ENCODE measurements at regions not wholly inside any gene's neighbourhood (a gene's known extent, or its start where the extent isn't known, plus 50 kb on each side); places are given as distances from the start of the nearest gene placed in this dataset.
"Not testable (repeated sequence)": the region's sequence is repeated elsewhere in the genome, so short reads cannot be mapped to it uniquely, and the experiment has no call there.

DNA sequence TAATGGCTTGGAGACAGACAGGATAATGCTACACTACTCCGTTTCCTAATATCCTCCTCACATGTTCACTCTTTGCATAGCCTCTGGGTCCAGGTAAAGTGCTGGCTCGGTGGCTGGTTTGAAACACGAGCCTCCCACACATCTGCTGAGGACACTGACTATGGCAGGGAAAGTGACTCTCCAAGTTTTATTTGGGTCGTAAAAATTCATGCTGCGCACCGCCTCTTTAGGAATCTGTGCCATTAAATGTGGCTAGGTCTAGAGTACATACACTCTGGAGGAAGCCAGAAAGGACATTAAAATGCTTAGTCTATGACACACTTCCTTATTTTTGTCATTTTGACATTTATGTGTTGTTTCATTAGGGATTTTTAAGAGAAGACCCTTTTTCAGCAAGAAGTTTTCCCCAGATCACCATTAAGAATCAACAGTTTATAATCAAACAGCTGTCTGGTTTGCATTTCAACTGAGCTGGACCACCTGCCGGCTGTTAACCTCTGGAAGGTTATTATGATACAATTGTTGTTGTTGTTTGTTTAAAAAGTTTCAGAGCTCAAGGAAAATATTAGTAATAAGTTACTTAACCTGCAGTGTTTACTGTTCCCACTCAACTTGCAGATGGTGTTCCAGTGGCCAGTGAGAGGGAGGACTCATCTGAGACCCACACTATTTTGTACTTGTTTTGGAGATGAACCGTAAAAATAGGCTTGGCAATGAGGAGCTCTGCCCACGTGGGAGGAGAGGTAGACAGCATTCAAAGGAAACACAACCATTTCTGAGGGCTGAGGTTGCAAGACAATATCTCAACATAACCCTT, 443.3 kb upstream of the MEIS1 start:
- no peak for DNase-seq (ENCODE audit: low read depth)
- TF ChIP-seq, protein P1, sequence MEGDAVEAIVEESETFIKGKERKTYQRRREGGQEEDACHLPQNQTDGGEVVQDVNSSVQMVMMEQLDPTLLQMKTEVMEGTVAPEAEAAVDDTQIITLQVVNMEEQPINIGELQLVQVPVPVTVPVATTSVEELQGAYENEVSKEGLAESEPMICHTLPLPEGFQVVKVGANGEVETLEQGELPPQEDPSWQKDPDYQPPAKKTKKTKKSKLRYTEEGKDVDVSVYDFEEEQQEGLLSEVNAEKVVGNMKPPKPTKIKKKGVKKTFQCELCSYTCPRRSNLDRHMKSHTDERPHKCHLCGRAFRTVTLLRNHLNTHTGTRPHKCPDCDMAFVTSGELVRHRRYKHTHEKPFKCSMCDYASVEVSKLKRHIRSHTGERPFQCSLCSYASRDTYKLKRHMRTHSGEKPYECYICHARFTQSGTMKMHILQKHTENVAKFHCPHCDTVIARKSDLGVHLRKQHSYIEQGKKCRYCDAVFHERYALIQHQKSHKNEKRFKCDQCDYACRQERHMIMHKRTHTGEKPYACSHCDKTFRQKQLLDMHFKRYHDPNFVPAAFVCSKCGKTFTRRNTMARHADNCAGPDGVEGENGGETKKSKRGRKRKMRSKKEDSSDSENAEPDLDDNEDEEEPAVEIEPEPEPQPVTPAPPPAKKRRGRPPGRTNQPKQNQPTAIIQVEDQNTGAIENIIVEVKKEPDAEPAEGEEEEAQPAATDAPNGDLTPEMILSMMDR (IDR thresholded peaks at IDR 0.05; ENCODE audit: control insufficient read depth, insufficient read depth, low read depth, low read length, missing control alignments), result no peak
- no peak overlapping the region for H3K4me3 ChIP-seq (ENCODE audit: control insufficient read depth, low read depth, low read length)

DNA sequence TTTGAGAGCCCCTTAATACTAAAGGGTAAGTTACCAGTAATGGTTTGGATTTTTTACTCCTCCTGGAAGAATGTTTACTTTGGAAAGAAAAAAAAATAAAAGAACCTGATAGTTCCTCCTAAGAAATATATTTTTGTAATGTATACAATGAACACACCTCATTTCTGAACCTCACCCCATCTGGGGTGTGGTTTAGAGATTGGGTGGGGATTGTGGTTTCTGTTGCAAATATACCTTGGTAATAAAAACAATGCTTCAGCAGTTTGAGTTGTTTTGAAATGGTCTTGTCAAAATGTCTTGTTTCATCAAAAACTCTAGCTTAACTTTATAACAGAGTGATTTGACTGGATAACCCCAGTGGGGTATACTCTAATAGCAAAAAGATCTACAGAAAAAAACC, 448.9 kb upstream of the MEIS1 start:
- DNase-seq (ENCODE audit: low read depth), result no peak
- no peak overlapping the region for H3K4me3 ChIP-seq (ENCODE audit: control insufficient read depth, low read depth, low read length)
- TF ChIP-seq, protein P1 (IDR thresholded peaks at IDR 0.05; ENCODE audit: control insufficient read depth, insufficient read depth, low read depth, low read length, missing control alignments), result no peak

DNA sequence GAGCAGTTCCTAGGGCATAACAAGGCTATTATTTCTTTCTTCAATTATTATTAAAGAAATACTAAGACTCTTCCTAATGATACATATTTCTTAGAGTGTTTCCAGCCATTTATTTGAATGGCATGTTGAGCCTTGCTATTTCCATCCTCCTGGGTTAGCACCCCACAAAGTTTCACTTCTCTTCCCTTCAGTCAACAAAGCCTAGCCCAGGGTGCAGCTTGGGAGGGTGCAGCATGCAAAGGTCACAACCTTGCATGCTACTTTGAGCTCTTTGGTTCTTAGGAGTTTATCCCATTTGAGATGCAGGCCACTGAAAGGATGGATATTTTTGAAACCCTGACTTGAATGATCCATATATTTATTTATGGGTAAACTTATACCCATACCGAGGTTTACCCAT, 454.4 kb upstream of the MEIS1 start:
- H3K4me3 ChIP-seq (ENCODE audit: control insufficient read depth, low read depth, low read length), result no peak overlapping the region
- DNase-seq (ENCODE audit: low read depth), result no peak
- TF ChIP-seq, protein P1 (IDR thresholded peaks at IDR 0.05; ENCODE audit: control insufficient read depth, insufficient read depth, low read depth, low read length, missing control alignments), result no peak

DNA sequence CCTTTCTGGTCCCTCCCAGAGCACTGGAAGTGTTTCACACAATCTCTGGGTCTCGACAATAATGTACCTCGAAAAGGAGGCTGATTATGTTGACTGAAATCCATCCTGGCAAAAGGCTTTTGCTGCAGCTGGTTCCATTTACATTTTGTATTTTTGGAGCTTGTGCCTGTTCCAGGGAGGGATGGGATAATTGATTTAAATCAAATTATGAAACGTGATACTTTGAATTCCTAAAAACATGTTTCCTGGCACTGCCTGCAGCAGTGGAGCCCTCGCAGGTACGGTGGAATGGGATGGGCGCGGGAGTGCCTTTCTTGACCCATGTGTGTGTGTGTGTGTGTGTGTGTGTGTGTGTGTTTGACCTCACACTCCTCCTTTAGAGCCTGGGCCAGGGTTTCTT, 455.5 kb upstream of the MEIS1 start:
- no peak overlapping the region for H3K4me3 ChIP-seq (ENCODE audit: control insufficient read depth, low read depth, low read length)
- TF ChIP-seq, protein P1 (IDR thresholded peaks at IDR 0.05; ENCODE audit: control insufficient read depth, insufficient read depth, low read depth, low read length, missing control alignments), result no peak
- no peak for DNase-seq (ENCODE audit: low read depth)

DNA sequence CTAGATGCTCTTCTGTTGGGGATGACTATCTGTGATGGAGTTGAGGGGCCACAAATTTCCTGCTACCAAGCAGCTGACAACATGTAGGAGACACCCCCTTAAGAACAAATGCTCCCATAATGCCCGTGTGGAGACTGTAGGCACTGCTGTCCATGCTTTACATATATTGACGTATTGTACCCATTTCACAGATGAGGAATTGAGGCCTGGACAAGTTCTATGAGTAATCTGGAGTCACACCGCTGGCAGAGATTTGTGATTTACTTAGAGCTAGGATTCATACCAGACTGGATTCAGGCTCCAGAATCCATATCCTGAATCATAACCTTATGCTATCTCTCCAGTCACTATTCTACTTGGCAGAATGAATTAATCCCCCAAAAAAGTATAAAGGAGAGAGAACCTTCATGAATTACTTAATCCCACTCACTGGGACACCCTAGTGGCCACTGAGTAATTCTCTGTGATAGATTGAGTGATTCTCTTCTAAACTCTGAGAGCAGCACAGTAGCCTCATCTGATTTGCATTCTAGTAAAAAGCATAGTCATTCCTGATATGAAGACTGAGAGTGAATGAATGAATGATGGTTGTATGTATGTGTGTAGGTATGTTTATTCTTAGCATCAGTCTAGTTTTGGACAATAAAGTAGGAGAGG, 460.7 kb upstream of the MEIS1 start:
- TF ChIP-seq, protein P1 (IDR thresholded peaks at IDR 0.05; ENCODE audit: control insufficient read depth, insufficient read depth, low read depth, low read length, missing control alignments), result peak; percentile 38
- no peak for DNase-seq (ENCODE audit: low read depth)
- H3K4me3 ChIP-seq (ENCODE audit: control insufficient read depth, low read depth, low read length), result no peak overlapping the region

DNA sequence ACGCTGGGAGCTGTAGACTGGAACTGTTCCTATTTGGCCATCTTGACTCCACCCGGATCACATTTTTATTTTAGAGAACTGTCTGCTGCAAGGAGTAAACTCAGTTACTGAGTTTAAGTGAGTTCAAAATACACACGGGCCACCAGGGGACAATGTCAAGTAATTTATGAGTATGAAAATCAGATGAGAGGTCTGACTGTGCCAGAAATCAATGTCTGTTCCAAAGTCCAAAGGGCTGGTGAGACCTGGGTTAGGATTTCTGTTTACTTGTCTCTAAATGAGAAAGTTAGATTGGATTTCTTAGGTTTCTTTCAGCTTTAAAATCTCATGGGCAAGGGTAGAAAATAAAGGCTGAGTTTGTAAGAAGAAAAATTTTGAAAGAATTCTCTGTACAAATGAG, 465.8 kb upstream of the MEIS1 start:
- no peak overlapping the region for H3K4me3 ChIP-seq (ENCODE audit: control insufficient read depth, low read depth, low read length)
- no peak for DNase-seq (ENCODE audit: low read depth)
- TF ChIP-seq, protein P1 (IDR thresholded peaks at IDR 0.05; ENCODE audit: control insufficient read depth, insufficient read depth, low read depth, low read length, missing control alignments), result no peak

DNA sequence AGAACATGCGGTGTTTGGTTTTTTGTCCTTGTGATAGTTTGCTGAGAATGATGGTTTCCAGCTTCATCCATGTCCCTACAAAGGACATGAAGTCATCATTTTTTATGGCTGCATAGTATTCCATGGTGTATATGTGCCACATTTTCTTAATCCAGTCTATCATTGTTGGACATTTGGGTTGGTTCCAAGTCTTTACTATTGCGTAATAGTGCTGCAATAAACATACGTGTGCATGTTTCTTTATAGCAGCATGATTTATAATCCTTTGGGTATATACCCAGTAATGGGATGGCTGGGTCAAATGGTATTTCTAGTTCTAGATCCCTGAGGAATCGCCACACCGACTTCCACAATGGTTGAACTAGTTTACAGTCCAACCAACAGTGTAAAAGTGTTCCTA, 471.6 kb upstream of the MEIS1 start:
- not testable (repeated sequence) for DNase-seq (ENCODE audit: low read depth); H3K4me3 ChIP-seq (ENCODE audit: control insufficient read depth, low read depth, low read length)
